Left lobe of liver (tissue), 2 donors: ENCODE measurements at regions not wholly inside any gene's neighbourhood (a gene's known extent, or its start where the extent isn't known, plus 50 kb on each side); places are given as distances from the start of the nearest gene placed in this dataset.

ENCODE experiments used
- ATAC-seq: fragments of 200-7000 bp; cut with Tn5 transposase; one replicate; pipeline ENCODE4 v1.9.1; 2020; ENCODE audit warnings: mild to moderate bottlenecking, moderate library complexity
- DNase-seq: peaks from one replicate; pipeline ENCODE4 v3.0.0-alpha.2; 2020; ENCODE audit warnings: low spot score
- donor health status: DM: no; HTN: no; CAD: no; lungs with moderate emphysema.
- donor health status: DM: no; HTN: yes; CAD: no.

DNA sequence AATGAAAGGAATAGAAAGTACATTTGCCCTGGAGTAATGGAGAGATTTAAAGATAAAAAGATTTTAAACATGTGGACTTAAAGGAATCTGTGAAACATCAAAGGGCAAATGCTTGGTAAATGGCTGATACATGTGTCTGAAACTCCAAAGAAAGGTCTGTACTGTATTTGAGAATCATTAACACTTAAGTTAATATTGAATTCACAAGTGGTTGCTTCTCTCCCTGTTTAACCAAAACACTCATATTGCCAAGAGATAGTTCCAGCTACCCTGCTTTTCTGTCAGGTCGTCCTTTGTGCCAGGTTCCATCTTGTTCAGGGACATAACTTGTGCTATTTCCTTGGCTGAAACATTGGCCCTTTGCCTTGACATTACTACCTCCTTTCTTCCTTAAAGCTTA lies 171.3 kb upstream of the HS3ST5 start:
- no peak for ATAC-seq
- no peak for DNase-seq

DNA sequence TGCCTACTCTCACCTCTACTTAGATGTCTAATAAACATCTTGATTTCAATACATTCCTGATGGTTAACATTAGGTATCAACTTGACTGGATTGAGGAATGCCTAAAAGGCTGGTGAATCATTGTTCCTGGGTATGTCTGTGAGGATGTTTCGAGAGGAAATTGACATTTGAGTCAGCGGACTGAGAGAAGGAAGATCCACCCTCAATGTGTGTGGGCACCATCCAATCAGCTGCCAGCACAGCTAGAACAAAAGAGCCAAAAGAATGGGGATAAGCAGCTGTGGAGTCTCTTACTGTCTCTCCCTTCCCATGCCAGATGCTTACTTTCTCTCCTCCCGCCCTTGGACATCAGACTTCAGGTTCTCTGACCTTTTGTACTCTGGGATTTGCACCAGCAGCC lies 128.6 kb upstream of the HS3ST5 start:
- DNase-seq (no peak), ATAC-seq (no peak)

DNA sequence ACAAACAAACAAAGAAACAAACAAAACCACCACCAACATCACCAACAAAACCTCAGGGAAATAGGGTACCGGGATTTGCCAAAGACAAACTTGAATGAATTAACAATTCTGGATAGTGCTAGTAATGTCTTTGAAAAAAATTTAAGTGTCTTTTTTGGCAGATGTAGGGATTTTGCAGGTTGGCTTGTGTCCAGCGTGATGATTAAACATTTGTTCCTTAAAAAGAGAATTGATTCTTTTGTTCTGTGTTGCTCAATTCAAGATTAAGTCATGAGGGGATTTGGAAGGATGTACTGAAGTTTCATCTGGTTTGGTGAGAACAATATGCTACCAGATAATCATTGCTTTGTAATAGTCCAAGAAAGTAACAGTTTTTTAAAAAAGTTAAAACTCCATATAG lies 125.1 kb upstream of the HS3ST5 start:
- no peak for DNase-seq
- no peak for ATAC-seq

DNA sequence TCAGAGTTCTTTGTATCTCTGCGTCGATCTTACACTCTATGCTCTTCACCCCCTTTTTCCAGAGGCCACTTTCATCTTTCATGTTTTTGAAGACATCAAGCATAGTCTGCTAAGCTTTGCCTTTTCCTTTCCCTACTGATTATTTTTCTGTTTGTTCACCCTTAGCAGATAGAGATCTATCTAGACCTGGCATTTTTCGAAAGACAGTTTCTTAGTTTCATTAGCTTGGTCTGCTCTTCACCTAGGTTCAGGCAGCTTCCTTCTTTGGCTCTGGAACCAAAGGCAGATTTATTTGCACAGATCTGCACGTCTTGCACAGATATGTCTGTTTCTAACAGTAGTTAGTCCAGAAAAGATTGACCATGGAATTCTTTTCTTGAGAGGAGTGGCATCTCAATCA lies 122.7 kb upstream of the HS3ST5 start:
- ATAC-seq = no peak
- no peak for DNase-seq

DNA sequence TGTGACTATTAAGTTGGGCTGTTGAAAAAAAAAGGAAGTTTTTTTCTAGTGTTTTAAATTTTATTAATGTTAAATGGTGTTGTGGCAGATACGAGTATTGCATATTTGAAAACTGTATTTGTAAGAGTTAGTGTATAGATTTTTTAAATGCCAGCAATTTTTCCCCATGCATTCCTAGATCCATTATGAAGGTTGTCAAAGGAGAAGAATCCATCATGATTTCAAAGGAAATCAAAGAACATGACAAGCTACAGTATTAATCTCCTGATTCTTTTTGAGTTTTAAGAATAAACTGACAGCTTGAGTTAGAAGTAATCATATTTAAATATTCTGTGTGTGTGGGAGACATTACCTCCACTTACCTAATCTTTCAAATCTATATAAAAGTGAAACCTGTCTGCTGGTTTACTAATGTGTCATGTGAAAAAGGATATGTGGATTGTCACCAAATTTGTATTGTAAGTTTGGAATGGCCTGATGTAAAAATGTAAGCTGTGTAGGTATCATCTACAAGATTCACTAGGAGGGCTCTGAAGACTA lies 111.0 kb upstream of the HS3ST5 start:
- ATAC-seq = no peak

DNA sequence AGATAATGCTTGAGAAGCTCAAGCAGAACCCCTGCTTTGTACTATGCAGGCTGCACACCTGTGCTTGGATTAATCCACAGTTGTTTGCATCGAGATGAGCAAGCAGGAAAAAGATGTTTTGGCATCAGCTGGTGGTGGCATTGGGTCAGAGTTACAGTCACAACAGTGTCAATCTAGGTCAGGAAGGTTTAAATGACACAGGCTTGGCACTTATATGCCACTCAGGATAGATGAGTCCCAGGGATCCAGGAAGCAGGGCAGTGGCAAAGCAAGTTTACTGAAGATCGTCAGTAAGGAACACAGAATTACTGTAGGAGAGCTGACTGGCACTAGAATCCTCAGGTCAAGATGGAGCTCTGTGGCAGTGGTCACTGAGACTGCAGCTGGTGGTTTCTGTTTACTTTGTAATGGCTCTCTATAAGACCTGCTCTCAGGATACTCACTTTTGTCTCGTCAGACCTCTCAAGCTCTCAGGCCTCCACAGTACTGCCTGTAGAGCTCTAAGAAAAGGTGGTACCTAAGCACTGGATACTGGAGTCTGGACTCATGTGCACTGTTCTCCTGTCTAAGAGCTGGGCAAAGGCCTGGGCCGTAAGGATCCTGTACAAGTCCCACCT lies 110.1 kb upstream of the HS3ST5 start:
- ATAC-seq (no peak), DNase-seq (no peak)

More for the DNA sequence above, 111.0 kb upstream of the HS3ST5 start:
- no peak for DNase-seq

DNA sequence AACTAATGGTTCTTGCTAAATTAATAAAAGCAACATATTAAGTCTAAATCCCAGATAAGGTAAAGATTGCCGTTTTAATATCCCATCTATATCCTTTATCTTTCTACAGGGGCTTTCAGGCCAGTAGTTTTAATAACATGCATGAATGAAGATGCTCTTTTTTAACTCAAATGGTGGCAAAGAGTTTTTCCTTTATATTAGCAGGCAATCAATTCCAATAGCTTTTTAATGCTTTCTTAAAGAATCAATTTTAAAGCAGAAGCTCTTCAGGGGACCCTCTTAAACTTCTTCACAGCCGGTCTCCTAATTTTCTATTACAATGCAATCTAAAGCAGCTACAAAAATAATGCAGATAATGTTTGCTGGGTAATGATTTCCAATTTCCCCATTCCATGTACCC lies 107.8 kb upstream of the HS3ST5 start:
- ATAC-seq (no peak), DNase-seq (no peak)

DNA sequence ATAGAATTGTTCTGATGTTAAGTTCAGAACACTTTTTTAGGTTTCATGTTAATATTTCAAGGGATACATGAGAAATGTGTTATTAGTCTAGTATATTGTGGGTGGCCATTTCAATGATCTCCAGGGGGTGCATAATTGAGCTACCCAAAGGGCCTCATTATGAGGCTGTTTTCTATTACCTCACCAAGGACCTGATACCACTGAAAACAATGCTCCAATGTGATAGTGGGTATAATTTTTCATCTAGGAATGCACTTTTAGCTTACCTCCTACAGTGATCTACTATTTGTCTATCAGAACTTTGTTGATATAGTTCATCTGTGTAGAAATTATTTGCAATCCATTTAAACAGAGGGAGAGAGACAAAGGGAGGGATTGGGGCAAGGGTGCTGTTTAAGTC lies 106.8 kb upstream of the HS3ST5 start:
- DNase-seq (no peak), ATAC-seq (no peak)

DNA sequence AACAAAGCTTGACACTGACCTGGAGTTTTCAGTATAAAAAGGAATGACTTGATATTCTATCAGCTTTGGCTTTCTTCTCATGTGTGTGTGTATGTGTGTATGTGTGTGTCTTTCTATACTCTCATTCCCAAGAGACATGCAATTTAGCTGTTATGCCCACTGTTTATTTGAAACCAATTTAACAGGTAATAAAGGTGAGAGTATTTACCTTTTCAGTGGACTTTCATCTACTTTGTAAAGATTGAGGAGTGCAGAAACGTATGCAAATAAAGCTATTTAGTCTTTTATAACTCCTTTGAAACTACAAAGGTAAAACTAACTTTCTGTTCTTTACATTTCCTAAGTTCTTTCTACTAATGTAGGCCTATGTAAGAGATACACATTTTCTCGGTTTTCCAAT lies 103.5 kb upstream of the HS3ST5 start:
- no peak for DNase-seq
- ATAC-seq = no peak

DNA sequence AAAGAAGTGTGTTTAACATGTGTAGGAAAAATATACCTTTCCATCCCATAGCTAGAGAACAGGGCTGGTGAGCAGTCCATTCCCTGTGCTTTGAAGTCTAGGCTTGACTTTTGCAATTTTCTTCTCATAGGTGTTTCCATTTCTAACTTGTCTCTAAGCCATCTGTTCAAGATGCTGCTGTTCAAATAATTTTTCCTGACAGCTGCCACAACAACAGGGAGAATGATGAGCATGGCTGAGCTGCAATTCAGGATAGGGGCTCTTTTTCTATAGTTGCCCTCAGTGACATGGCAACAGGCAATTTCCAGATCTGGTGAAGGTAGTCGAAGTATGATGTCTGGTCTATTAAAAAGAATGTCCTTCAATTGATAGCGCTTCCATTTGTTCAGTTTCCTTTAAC lies 103.0 kb upstream of the HS3ST5 start:
- DNase-seq (no peak), ATAC-seq (no peak)

DNA sequence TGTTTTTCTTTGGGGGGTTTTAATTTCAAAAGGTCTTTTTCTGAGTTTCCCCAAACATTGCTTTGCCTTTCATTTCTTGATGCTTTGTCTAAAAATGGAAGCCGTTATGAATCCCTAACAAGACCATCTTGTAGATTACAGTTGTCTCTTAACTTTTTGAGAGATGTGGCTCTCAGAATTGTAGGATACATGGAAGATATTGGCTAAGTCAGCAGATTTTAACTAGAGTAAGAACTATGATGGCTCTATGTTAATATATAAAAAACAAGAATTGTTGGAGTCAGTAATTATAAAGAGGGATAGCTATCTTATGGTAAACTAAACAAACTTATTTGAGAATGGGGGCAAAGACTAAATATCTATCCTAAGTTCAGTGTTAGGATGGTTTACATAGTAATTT lies 96.6 kb upstream of the HS3ST5 start:
- no peak for ATAC-seq
- DNase-seq = no peak

DNA sequence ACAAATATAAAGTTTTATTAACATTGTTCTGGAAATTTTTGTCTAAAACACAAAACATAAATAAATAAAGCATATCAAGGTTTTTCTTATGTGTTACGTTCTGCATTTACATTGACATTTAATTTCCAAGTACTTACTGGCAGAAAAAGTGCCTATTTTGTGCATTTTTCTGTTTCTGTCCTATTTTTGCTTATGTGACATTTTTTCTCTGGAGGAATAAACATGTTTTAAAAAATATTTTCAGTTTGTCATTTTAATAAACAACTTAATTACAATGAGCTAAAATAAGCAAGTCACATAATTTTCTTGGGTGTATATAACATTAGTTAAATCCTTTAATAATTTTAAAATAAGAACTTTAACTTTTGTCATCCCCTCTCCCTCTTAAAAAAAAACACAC lies 94.4 kb upstream of the HS3ST5 start:
- DNase-seq = no peak
- ATAC-seq = no peak

DNA sequence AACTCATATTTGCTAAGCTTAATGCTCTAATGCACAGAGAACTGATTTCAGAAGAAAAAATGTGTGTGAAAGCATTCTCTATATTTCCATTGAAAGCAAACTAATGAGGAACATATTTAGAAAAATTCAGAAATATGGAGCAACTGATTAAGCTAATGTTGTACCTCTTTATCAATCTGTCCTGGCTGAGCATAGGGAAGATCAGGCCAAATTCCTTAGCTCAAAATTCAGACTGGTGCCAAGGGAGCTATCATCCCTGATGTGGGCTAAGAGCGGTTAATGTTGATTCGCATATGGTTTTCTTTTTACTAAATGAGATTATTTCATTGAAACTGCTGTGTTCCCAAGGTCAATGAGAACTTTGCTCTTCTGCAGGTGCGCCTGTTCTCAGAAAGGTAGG lies 93.9 kb upstream of the HS3ST5 start:
- ATAC-seq = no peak
- no peak for DNase-seq

DNA sequence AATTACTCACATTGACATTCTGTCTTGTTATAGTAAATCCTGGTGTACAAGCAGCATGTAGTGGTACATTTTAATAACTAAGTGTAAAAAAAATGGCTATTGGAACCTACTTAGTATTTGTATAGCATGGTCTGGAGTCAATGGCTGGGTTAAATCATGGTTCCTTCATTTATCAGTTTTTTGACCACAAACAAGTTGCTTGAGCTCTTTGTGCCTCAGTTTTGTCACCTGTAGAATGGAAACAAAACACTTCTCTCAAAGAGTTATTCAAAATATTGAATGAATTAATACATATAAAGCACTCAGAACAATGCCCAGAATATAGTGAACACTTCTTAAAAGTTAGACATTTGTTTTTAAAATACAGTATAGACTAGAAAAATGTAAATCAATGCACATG lies 93.2 kb upstream of the HS3ST5 start:
- ATAC-seq = no peak
- no peak for DNase-seq

DNA sequence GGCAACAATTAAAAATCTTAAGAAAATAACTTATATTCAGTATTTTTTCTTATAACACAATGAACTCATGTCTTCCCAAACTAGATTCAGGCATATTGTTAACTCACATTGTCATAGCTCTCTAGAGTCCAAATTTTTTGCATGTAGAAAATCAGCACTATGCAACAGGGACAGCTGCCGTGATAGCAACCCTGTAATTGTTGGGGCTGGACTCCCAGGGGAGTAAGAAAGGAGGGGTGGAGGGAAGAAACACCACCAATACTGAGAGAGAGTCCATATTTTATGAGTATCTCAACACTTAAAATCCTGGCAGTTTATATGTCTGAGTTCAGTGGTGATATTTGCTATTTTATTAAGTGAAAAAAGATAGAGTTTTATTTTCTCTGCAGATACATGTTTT lies 89.6 kb upstream of the HS3ST5 start:
- no peak for DNase-seq

DNA sequence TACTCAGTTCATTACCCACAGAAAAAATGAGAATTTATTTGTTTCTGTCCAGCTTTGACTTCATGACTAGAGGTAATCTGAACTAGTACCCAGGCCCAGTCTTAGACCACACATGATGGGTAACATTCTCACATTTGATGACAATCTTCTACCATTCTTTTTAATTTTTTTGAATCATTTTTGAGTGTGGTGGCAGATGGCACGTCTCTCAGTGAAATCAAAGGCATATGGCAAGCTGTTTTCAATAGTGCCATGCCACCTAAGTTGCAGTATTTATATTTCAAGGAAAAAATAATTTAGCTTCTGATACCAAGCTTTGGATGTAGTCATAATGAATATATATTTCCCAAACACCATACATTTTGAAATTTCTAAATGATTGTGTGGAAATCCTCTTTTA lies 88.8 kb upstream of the HS3ST5 start:
- DNase-seq (no peak), ATAC-seq (no peak)

More for the DNA sequence above, 89.6 kb upstream of the HS3ST5 start:
- no peak for ATAC-seq

DNA sequence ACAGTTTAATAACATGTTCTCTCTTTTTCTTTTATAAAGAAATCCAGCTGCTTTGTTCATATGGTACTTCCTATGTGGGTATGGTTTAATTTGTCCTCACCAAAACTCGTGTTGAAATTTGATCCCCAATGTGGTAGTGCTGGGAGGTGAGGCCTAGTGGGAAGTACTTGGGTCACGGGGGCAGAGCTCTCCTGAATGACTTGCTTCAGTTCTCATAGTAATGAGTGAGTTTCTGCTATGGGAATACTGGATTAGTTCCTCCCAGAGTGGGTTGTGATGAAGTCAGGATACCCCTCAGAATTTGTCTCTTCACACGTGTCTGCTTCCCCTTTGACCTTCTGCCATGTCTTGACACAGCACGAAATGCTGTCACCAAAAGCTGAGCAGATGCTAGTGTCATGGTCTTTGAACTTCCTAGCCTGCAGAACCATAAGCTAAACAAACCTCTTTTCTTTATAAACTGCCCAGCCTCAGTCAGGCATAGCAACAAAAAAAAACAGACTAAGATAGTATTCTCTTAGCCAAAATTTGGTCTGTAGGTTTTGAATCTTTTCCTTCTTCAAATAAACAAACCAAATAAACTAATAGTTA lies 87.8 kb upstream of the HS3ST5 start:
- no peak for ATAC-seq
- DNase-seq = no peak

DNA sequence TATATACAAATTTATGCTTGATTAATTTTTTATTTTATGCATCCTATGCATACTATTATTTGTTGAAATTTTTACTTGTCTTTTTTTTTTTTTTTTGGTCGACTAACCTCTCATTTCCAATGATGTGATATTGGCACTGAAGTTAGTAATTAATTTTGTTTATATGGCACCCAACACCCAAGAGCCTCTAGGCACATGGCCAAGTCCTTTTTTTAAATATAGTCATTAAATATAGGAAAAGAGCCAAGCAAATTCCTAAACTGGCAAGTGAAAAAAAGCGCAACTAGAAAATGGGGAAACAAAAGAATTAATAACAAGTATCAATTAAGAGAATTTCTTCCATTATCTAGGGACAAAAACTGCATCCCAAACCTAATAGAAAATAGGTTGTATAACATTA lies 85.5 kb upstream of the HS3ST5 start:
- DNase-seq (no peak), ATAC-seq (no peak)

DNA sequence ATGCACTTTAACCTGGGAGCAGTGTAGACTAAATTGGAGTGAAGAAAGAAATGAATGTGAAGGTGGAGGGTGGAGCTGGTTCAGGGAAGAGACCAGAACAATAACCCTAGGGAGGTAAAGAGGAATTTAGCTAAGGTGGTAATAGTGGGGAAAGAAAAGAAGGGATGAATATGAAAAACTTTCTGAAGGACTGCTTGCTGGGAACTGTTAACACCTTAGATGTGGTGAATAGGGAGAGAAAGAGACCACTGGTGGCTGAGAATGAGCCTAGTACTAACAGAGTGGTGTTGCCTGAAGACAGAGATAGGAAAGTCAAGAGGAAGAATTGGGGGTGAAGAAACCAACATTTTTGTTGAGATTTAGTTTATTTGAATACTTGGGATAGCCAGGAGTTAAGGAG lies 78.4 kb upstream of the HS3ST5 start:
- no peak for DNase-seq
- no peak for ATAC-seq

DNA sequence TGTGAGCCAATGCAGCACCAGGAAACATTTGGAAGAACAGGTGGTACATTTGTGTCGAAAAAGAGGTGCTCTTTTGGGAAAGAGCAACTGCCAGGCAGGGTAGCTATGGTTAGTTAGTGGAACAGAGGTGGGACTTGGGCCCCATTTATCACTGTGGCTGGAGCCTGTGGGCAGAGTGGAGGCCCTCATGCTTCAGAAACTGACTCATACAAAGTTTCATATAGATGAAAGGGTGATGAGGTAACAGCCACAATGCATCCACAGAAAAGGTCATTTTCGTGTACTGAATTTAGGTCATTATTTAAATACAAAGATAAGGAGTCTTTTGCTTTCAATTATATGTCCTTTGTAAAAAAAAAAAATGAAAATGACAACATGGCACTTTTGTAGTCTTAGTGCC lies 76.4 kb upstream of the HS3ST5 start:
- ATAC-seq = no peak

DNA sequence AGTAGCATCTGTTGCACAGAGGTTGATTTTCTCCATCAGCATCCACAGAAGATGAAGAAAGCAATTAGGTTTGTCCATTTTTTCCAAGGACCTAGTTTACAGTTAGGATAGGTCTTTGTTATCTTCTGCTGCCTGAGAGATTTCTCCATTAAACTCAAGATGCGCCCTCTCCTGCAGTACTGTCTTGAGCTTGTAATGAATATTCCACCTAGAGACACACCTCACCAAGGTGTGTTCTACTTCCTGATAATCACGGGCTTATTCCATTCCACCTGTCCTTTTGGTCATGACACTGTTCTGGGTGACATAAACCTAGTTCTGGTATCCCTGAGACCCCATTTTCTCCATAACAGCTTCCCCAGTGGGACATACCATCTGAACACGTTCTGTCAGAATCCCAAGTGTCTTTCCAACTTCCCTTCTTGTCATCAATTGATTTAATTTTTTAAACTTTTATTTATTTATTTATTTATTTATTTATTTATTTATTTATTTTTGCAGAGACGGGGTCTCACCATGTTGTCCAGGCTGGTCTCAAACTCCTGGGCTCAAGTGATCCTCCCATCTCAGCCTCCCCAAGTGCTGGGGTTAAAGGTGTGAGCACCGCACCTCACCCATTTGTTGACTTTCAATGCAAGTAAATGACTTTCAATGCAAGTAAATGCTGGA lies 75.6 kb upstream of the HS3ST5 start:
- ATAC-seq (no peak), DNase-seq (no peak)

More for the DNA sequence above, 76.4 kb upstream of the HS3ST5 start:
- no peak for DNase-seq

DNA sequence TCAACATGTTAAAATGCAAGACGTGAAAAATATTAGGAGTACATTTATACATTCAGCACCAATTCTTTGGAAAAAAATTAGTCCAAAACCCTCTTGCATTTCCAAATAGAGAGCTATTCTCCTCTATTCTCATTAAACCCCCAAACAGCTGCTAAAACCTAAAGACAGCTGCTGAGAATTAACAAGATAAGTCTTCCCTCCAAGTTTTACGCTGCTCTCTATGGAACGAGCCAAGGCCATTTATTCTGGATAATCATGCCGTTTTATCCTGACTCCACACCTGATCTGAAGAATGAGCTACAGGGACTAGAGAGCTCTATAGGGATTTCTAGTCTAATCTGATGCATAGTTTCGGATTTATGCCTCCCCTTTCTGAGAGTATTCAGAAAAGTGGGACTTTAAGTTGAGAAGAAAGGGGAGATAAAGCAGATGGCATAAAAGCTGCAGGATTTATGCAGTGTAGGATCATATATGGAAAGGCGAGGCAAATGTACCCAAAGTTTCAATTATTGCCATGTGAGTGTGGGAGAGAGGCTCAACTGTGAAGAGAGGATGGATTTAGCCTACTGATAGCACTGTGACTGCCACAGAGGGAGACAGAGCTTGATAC lies 64.7 kb upstream of the HS3ST5 start:
- no peak for ATAC-seq
- DNase-seq = no peak
